CMK (cell line): ENCODE measurements at regions not wholly inside any gene's neighbourhood (a gene's known extent, or its start where the extent isn't known, plus 50 kb on each side); places are given as distances from the start of the nearest gene placed in this dataset.
"Not testable (repeated sequence)": the region's sequence is repeated elsewhere in the genome, so short reads cannot be mapped to it uniquely, and the experiment has no call there.

Experiments
- DNase-seq: peaks from one replicate; pipeline ENCODE4 v3.0.0-alpha.2; 2010; ENCODE audit warnings: low read depth

DNA sequence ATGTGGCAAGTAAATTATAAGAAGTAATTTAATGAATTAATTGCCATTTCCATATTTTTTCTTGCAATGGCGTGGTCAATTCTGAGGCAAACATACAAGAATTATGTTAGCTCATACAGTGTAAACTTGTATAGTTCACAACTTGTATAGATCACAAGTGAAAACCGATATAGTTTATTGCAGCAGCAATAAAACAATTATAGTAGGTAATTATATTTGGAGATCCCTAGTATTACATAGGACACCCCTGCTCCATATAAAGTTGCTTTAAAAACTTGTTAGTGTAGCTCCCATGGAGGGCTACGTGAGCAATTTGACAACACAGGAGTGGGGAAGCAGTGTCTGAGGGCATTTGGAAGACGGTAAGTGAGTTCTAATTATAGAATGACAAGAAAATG lies 288.2 kb downstream of the SOCS6 start:
- no peak for DNase-seq

DNA sequence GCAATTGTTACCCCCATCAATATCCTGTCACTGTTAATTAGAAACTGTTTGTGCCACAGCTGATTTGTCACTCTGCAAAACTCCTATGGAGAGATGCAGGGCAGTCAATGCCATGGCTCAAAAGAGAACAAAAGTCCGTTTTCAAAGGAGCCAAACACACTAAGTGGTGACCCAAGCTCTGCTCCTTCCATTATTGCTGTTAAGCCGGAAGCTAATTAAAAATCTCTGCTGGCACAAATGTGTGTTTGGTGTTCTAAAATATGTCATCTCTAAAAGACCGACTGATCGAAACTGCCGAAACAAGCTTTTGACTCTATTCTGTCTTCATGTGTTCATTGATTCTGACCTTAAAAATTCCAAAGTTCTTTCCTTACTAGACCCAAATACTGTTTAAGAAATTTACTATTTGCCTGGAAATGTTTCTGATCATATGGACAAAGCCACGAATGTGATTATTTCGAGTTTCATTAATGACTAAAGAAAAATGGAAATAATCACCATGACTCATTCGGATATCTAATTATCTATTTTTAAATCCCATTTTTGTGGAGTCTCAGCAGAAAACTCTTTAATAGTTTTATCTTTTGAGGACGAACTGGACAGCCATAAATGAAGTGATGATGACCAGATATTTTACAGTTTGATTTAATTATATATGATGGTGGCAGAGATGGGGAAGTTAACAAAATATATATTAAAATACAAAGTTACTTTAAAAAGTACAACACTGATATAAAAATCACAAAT lies 287.6 kb downstream of the SOCS6 start:
- DNase-seq = no peak

DNA sequence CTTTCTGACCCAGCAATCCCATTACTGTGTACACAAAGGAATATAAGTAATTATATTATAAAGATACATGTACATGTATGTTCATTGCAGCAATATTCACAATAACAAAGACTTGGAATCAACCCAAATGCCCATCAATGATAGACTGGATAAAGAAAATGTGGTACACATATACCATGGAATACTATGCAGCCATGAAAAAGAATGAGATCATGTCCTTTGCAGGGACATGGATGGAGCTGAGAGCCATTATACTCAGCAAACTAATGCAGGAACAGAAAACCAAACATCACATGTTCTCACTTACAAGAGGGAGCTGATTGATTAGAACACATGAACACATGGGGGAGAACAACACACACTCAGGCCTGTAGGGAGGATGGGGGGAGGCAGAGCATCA lies 286.1 kb downstream of the SOCS6 start:
- DNase-seq = not testable (repeated sequence)

DNA sequence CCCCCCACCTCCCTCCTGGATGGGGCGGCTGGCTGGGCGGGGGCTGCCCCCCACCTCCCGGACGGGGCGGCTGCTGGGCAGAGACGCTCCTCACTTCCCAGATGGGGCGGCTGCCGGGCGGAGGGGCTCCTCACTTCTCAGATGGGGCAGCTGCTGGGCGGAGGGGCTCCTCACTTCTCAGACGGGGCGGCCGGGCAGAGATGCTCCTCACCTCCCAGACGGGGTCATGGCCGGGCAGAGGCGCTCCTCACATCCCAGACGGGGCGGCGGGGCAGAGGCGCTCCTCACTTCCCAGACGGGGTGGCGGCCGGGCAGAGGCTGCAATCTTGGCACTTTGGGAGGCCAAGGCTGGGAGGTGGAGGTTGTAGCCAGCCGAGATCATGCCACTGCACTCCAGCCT lies 280.8 kb downstream of the SOCS6 start:
- not testable (repeated sequence) for DNase-seq

DNA sequence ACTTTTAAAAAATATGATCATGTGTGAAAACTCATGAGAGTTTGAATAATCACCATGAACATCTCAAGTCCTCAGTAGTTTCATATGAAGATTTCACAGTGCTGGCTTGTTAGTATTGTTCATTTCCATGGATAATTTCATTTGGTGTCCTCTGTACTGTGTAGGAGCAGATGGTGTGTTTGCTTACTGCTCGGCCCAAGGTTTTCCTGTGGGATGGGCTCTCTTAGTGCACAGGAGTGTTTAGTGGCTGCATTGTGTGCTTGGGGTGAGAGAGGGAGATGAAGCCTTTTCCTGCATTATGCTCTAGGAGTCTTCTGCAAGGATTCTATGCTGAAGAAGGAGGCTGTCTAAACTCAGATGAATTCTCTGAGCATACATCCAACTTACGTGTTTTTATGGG lies 270.6 kb downstream of the SOCS6 start:
- no peak for DNase-seq

DNA sequence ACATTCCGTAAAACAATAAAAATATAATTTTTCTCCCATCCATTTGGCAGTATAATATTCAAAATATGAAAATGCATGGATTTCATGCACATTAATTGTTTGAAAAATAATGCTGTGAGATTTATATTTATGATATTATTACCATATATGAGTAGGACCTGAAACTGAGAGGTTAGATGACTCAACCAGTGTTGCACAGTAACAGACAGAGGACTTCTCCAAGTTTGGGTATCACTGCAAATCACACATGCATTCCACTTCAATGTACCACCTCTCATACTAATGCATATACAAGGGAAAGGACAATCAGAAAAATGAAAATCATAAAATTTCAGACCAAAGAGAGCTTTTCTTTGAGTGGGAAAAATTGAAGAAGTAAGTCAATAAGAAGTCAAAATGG lies 269.5 kb downstream of the SOCS6 start:
- no peak for DNase-seq

DNA sequence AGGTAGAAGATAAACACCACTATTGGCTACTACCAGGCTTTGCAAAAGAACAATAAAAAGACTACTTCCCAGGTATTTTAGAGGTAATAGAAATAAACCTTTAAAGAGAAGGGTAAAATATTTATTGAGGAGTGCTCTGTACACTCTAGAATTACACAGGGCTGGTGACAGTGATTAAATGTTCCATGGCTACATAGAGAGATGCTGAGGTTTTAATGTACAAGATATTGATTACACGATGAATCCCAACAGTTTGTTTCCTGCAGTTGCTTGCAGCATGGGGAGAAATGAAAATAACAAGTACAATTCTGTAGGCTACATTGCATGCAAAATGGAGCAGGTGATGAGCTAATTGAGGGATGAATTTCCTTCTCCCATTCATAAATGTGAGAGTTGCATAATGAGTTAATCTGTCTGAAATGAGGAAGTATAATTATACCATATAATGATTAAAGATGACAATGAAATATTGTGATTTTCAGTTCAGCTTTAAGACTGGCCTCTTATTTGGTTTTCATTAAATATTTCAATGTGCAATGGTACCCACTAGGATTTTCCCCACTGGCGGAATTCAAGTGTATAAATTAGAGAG lies 266.1 kb downstream of the SOCS6 start:
- DNase-seq = no peak

DNA sequence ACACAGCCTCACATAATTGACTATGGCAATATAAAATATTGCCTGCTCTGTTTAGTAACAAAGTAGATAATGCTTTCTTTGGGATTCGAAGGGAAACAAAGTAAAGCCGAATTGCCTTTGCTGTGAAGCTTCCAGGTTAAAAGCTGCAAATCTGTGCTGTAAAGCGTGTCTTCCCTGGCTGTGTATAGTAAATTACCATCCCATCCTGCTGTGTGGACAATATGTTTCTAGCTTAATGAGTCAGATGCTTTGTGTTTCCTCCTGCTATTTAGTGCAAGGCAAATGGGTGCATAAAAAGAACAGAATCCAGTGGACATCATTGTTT lies 265.1 kb downstream of the SOCS6 start:
- no peak for DNase-seq

DNA sequence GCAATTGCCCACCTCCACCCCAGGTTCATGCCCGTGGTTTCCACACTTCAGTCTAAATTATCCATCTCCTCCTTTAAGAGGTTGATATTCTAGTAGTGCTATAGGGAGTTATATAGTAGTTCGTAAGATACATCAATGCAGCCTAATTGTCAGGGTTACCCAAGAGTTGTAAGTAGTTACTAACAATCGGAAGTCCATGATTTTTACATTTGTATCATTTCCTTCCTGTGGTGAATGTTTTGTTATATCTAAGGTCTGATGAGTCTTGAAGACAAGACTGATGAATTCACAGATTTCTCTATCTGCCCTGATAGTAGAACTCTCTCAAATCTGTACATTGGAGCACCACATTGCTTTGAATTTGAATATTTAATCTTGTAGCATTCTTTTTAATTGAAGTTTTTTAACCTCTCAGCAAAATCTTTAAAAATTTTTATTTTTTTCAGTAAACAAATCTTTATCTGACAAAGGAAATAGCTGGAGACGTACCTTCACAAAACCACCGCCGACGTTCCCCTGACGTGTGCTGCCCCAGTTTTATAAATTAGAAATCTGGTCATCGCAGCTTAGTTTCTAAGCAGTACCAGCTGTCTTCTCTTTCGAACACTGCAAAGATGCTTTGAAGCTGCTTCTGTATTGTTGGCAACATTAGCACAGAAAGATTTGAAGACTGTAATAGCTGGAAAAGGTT lies 264.5 kb downstream of the SOCS6 start:
- DNase-seq = no peak

DNA sequence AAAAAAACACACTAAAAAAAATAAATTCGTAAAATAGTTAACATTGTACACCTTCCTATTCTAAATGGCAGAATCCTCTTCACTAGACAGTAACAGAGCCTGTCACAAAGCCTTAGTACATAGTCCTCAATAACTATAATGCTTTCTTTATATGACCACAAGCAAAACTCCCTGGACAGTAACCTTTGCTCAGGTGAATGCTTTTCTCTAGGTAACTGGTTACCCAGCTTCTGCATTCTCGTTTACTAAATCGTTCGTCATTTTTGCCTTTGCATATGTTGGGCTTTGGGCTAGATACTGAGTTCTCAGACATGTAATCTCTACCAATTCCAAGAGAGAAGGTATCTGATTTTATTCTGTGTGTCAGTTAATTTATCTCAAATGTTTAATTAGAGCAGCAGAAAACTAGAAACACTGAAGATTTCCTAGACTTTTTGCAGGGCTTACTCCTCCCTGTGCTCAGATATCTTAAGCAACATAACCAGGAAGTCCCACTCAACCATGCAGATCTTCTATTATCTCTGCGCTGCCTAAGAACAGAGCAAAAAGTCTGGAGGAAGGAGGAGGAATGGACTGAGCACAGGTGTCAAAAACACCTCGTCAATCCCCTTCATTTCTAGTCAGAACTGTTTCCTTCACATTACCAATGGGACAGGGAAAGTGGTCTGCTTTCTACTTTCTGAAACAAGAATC lies 247.7 kb downstream of the SOCS6 start:
- no peak for DNase-seq

DNA sequence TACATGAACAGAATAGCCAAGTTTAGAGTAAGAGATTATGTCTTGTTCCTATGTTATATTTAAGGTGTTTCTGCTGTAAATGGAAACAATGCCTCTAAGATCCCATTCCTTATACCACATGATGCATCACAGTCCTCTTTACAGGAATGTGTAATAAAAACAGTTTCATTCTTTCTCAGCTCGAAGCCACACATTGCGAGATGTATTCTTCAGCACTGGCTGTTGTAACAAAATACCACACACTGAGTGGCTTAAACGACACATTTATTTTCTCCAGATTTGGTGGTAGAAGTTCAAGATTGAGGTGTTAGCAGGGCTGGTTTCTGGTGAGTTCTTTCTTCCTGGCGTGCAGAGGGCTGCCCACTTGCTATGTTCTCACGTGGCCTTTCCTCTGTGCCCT lies 246.2 kb downstream of the SOCS6 start:
- no peak for DNase-seq

DNA sequence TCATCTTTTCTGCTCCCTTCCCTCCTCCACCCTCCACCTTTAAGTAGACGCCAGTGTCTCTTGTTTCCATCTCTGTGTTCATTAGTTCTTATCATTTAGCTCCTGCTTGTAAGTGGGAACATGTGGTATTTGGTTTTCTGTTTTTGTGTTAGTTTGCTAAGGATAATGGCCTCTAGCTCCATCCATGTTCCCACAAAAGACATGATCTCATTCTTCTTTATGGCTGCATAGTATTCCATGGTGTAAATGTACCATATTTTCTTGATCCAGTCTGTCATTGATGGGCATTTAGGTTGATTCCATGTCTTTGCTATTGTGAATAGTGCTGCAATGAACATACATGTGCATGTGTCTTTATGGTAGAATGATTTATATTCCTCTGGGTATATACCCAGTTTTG lies 236.5 kb downstream of the SOCS6 start:
- DNase-seq = not testable (repeated sequence)

DNA sequence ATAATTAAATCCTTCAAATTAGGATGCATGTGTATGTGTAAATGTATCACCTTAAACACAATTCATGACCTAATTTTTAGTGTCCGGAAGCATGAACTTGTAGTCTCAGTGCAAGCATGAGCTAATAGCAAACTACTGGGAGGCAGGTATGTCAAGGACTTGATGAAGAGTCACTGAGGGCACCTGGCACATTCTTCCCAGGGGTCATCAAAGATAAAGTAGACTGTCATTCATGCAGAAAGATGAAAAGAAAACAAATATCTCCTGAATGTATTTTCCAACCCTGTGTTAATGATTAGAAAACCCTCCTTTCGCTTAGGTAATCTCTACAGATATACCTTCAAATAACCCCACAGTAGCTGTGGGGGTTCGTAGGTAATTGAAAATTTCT lies 234.9 kb downstream of the SOCS6 start:
- DNase-seq = no peak

DNA sequence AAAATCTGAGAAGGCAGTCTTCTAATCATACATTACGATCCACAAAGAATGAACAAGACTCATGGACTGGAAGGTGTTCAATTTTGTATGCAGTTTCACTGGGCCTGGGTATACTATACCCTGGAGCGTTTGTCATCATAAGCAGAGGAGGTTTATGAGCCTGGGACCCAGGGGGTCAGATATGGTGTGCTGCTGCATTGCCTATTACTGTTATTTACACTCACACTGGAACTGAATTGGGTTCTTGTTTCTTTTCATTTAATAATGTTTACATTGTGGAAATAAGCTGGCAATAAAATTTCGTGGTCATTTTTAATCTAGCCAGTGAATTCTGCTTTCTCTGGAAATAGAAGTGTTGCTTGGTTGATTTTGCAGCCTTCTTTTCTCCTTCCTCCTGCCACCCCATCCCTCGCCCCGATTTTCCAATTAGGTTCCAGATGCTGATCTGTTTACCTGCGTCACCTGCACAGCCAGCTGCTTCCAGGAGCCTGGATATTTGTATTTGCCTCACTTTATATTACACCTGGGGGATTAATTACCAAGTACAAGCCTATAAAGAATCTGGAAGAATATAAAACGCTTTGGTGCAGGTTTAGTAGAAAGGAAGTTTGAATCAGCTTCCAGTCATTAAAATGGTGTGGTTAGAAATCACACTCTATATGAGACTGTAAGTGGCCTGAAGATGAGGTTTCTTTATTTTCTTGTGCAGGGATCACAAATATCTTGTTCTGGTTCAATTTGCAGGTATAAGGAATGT lies 234.4 kb downstream of the SOCS6 start:
- DNase-seq = no peak

DNA sequence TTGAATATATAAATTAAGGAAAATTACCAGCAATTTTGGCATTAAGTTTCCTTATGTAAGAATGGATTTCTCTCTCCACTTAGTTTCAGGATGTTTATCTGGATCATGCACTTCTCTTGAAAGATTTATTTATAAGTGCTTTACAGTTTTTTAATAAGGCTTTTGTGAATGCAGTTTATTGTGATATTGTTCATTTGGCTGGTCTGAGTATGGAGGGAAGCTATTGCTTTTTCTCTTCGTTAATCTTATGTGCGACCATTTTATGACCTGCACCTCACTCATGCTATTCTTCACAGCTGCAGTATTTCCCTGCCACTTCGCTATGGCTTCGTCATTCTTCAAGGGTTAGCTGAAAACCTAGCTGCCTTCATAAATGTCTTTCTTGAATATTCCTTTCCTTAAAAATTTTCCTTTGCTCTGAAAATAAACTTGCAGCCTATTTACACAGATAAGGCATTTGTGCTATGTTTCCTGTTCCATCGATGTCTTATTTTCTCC lies 233.4 kb downstream of the SOCS6 start:
- DNase-seq = no peak

DNA sequence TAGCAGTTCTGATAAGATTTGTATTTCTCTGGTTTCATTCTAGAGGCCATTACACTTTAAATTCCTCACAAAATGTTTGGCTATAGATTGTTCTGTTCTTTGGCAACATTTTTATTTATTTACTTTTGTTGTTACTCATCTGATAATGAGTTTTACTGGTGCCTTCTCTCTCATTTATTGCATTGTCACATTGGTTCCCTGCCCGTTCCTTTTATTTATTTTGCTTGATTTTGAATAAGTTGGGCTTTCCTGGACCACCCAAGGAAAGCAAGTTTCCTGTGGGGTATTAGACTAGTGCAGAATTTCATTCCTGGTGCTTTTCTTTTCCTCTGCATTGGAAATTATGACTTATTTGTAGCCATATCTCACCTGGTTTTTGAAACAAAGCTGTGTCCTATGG lies 232.0 kb downstream of the SOCS6 start:
- no peak for DNase-seq

DNA sequence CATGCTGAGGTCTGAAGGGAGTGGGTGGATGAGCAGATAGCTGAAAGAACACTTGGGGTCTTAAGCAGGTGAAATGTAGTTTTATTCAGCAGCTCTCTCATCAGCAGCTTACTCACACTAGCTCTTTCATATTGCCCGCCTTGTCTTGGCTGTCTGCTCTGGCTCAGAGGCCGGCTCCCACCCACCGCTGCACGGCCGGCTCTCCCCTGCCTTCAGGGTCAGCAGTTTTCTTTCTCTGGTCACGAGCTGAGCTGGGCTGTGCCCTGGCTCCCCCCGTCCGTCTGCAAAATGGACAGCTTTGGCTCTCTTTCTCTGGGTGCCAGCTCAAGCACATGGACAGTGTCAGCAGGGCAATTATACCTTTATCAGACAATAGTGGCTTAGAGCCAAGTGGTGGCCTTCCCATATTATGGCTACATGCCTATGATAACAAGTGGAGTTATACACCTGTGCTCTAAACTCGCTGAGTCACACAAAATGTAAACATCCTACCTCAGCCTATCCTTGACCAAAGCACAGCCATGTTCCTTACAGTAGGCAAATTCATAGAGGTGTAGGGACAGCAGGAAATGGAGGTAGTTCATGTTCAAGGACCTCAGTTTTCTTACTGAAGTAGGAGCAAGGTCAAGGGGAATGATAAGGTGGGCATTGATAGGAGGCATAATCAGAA lies 224.8 kb downstream of the SOCS6 start:
- DNase-seq = no peak

DNA sequence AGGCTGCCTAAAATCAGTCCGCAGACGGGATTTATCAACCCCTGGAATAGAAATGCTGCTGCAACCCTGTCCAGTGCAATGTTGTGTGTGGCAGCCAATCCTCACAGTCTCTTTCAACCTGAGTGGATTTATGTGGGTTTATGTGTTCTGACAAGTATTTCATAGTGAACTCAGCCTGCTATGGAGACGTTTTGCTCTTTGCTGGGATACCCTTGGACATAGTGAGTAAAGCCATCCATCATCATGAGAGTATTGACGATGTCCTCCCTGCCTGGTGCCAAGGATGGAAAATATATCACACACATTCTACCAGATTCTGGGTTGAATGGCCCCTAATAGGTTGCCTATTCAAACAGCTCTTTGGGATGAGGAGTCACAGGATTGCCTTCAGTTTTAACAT lies 219.1 kb downstream of the SOCS6 start:
- DNase-seq = no peak

DNA sequence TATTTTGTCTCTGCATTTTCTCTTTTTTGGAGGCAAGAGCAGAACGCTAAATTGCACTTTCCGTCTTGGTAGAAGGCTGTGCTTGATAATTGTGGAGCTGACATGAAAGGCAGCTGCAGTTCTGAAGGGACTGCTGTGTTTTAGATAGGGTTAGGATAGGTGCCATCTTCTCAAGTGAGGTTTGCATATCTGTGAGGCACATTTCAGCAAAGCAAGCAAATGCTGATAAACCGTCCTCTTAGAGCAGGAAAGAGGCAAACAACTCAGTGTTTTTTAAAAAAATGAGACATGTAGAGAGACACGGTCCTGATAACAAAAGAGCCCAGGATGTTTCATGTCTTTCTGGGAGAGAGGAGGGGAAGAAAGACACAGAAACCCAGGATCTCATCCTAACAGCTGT lies 217.7 kb downstream of the SOCS6 start:
- no peak for DNase-seq

DNA sequence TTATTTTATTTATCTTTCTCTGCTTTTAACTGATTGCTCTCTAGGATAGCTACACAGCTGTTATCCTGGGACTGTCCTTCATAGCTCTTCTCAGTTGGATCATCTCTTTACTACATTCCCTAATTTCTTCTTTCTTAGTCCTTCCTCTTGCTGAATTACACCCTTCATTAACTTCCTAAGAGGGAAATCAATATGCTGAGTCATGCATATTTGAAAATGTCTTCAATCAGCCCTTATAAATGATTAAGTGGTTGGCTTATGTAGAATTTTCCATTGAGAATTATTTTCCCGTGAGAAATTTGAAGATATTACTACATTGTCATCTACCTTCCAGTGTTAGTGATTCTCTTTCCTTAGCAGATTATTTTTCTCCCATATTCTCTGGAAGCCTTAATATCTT lies 214.2 kb downstream of the SOCS6 start:
- DNase-seq = no peak

DNA sequence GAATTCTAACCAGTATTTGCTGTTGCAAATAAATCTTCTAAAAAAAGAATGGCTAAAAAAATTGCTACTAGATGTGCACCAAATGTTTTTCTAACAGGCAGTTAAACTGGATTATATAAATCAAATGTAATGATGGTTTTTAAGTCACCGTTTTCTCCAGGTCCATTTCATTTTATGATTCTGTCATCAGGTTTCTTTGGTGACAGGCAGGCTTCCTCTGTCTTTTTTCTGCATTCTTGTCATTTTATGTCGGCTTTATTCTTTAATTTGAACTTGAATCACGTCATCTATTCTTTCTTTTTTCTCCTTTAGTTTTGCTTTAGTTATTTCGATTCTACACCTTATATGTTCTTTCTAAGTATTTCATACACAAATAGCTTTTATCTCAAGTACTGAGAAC lies 212.5 kb downstream of the SOCS6 start:
- no peak for DNase-seq

DNA sequence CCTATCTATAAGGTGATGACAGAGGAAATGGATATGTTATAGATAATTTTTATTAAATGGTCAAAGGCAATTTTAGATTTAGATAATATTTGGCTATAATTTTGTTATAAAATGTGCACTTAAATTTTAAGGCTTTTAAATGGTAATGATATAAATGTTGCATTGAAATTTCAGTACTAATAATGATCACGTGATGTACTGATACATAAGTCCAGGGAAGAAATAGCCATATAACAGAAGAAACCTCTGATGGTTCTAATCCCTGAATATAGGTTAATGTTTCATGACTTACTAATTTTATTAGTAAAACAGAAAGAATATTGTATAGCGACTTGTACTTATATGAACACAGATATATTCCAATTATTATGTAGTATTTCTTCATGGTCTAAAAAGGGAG lies 211.9 kb downstream of the SOCS6 start:
- no peak for DNase-seq
